Astrocyte of the cerebellum (primary cell): ENCODE measurements at regions not wholly inside any gene's neighbourhood (a gene's known extent, or its start where the extent isn't known, plus 50 kb on each side); places are given as distances from the start of the nearest gene placed in this dataset.
A peak's percentile ranks its signal among the peaks of the same experiment; 100 is the strongest.

Experiments
- DNase-seq: peaks from one replicate; pipeline ENCODE4 v3.0.0-alpha.2; 2011; ENCODE audit warnings: low read depth
- H3K4me3 ChIP-seq: 2 replicates; pipeline ENCODE4 v1.5.1; 2011; ENCODE audit warnings: mild to moderate bottlenecking, low read depth, low read length, moderate library complexity
- CTCF ChIP-seq: IDR thresholded peaks from 2 replicates; pipeline ENCODE4 v1.5.1; 2012; ENCODE audit warnings: low read length, low read depth, moderate library complexity, mild to moderate bottlenecking; ENCODE audit errors: missing control alignments
- in situ Hi-C: cut with HindIII; loops from 2 replicates; pipeline ENCODE4 v1.10.0; 2017; ENCODE audit warnings: low sequenced_read_pairs

- peak; percentile 53 for TF ChIP-seq CTCF
- DNase-seq: no peak
- in situ Hi-C loops: no loop called here
- no peak overlapping the region for H3K4me3 ChIP-seq
Measured at GRCh38 chr9:16133556-16134227, 580.8 kb downstream of the CCDC171 start.

- in situ Hi-C loops: no loop called here
- TF ChIP-seq CTCF: no peak
- DNase-seq: no peak
- no peak overlapping the region for H3K4me3 ChIP-seq
Measured at GRCh38 chr9:16134351-16134750, 581.5 kb downstream of the CCDC171 start.

GRCh38 chr9:16135968-16136367, 583.1 kb downstream of the CCDC171 start:
- in situ Hi-C loops: no loop called here
- TF ChIP-seq CTCF: no peak
- no peak for DNase-seq
- no peak overlapping the region for H3K4me3 ChIP-seq

GRCh38 chr9:16136451-16136850, 583.6 kb downstream of the CCDC171 start:
- DNase-seq: no peak
- no peak for TF ChIP-seq CTCF
- in situ Hi-C loops: no loop called here
- no peak overlapping the region for H3K4me3 ChIP-seq

GRCh38 chr9:16136961-16137360, 584.1 kb downstream of the CCDC171 start:
- no peak overlapping the region for H3K4me3 ChIP-seq
- peak; percentile 32 for DNase-seq
- TF ChIP-seq CTCF: no peak
- in situ Hi-C loops: no loop called here

GRCh38 chr9:16138561-16139491, 586.0 kb downstream of the CCDC171 start:
- peak; percentile 78 for DNase-seq
- in situ Hi-C loops: no loop called here
- TF ChIP-seq CTCF: no peak
- H3K4me3 ChIP-seq: no peak overlapping the region
